Suppressor macrophage treated with lipopolysaccharide for 1 hour (primary cell): ENCODE measurements at regions not wholly inside any gene's neighbourhood (a gene's known extent, or its start where the extent isn't known, plus 50 kb on each side); places are given as distances from the start of the nearest gene placed in this dataset.

ENCODE experiments used
- DNase-seq, 3 donors: peaks; one replicate each; pipeline ENCODE4 v3.0.0-alpha.2; 2020 to 2022

GRCh38 chr7:156275292-156275691 is 365.3 kb upstream of the RNF32 start:
- DNase-seq = no peak

- DNase-seq = no peak
These were observed 366.0 kb upstream of the RNF32 start for GRCh38 chr7:156274557-156274956.

GRCh38 chr7:156261581-156261980 is 379.0 kb upstream of the RNF32 start:
- DNase-seq = no peak

GRCh38 chr7:156257904-156258303 is 382.7 kb upstream of the RNF32 start:
- DNase-seq = no peak

- DNase-seq = no peak
These were observed 384.9 kb upstream of the RNF32 start for GRCh38 chr7:156255635-156256034.

GRCh38 chr7:156251861-156252260 is 388.7 kb upstream of the RNF32 start:
- no peak for DNase-seq

GRCh38 chr7:156240532-156240931 is 400.0 kb upstream of the RNF32 start:
- no peak for DNase-seq

GRCh38 chr7:156238366-156239133 is 402.0 kb upstream of the RNF32 start:
- DNase-seq = no peak

- no peak for DNase-seq
These were observed 403.0 kb upstream of the RNF32 start for GRCh38 chr7:156237614-156238013.

GRCh38 chr7:156236936-156237599 is 403.5 kb upstream of the RNF32 start:
- DNase-seq = no peak

- DNase-seq = no peak
These were observed 404.2 kb upstream of the RNF32 start for GRCh38 chr7:156236181-156236889.

GRCh38 chr7:156234666-156235494 is 405.7 kb upstream of the RNF32 start:
- DNase-seq = no peak

- DNase-seq = no peak
These were observed 406.4 kb upstream of the RNF32 start for GRCh38 chr7:156234192-156234591.

GRCh38 chr7:156232931-156233705 is 407.5 kb upstream of the RNF32 start:
- no peak for DNase-seq

- no peak for DNase-seq
These were observed 410.0 kb upstream of the RNF32 start for GRCh38 chr7:156230576-156230975.

GRCh38 chr7:156224833-156225225 is 412.6 kb upstream of the SHH start:
- no peak for DNase-seq

- DNase-seq = no peak
These were observed 411.9 kb upstream of the SHH start for GRCh38 chr7:156223935-156224832.

- no peak for DNase-seq
These were observed 410.3 kb upstream of the SHH start for GRCh38 chr7:156222611-156223010.

GRCh38 chr7:156222151-156222550 is 409.9 kb upstream of the SHH start:
- no peak for DNase-seq

- no peak for DNase-seq
These were observed 408.4 kb upstream of the SHH start for GRCh38 chr7:156220701-156221100.

GRCh38 chr7:156220078-156220605 is 407.9 kb upstream of the SHH start:
- DNase-seq = no peak
